ENCODE measurements at regions not wholly inside any gene's neighbourhood (a gene's known extent, or its start where the extent isn't known, plus 50 kb on each side); places are given as distances from the start of the nearest gene placed in this dataset.

DNA sequence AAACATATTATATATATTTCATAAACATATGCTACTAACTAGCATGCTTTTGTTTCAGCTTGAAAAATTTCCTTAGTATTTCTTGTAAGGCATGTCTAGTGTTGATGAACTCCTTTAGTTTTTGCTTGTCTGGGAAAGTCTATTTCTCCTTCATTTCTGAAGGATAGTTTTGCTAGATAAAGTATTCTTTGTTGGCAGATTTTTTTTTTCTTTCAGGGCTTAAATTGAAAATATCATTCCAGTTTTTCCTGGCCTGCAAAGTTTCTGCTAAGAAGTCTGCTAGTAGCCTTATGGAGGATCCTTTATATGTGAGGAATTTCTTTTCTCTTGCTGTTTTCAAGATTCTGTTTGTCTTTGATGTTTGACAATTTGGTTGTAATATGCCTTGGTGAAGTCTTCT lies 183.5 kb downstream of the SLC4A3 start:
- DNase-seq (ENCODE audit: low spot score) = no peak
- TF ChIP-seq, protein P1, sequence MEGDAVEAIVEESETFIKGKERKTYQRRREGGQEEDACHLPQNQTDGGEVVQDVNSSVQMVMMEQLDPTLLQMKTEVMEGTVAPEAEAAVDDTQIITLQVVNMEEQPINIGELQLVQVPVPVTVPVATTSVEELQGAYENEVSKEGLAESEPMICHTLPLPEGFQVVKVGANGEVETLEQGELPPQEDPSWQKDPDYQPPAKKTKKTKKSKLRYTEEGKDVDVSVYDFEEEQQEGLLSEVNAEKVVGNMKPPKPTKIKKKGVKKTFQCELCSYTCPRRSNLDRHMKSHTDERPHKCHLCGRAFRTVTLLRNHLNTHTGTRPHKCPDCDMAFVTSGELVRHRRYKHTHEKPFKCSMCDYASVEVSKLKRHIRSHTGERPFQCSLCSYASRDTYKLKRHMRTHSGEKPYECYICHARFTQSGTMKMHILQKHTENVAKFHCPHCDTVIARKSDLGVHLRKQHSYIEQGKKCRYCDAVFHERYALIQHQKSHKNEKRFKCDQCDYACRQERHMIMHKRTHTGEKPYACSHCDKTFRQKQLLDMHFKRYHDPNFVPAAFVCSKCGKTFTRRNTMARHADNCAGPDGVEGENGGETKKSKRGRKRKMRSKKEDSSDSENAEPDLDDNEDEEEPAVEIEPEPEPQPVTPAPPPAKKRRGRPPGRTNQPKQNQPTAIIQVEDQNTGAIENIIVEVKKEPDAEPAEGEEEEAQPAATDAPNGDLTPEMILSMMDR (IDR thresholded peaks at IDR 0.05) = no peak
- Histone ChIP-seq H3K27ac (no peak overlapping the region), H3K4me3 (no peak overlapping the region)

GRCh38 chr2:219812672-219813071 lies 185.2 kb downstream of the SLC4A3 start:
- TF ChIP-seq, protein P1 (IDR thresholded peaks at IDR 0.05) = no peak
- H3K4me3 ChIP-seq = no peak overlapping the region
- no peak for DNase-seq (ENCODE audit: low spot score)
- no peak overlapping the region for H3K27ac ChIP-seq

DNA sequence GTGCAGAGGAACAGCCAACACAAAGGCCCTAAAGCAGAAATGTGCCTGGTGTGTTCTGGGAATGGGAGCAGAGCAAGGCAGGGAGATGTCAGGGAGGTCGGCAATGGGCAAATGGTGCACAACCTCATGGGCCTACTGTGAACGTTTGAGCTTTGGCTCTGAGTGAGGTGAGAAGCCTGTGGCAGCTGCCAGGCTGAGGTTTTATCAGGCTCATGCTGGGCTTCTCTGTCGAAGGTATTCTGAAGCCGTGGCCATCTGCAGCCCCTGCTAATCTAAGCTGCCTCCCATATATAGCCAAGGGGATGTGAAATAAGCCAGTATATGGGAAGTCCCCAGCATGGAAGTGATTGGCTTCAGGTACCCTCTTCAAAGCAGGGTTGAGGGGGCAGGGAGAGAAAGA lies 193.3 kb downstream of the SLC4A3 start:
- H3K27ac ChIP-seq = no peak overlapping the region
- H3K4me3 ChIP-seq = no peak overlapping the region
- TF ChIP-seq, protein P1 (IDR thresholded peaks at IDR 0.05) = no peak
- DNase-seq (ENCODE audit: low spot score) = no peak

- Histone ChIP-seq H3K4me3 (no peak overlapping the region), H3K27ac (no peak overlapping the region)
- DNase-seq (ENCODE audit: low spot score) = no peak
- TF ChIP-seq, protein P1 (IDR thresholded peaks at IDR 0.05) = no peak
Measured at GRCh38 chr2:219823574-219823973, 196.1 kb downstream of the SLC4A3 start.

DNA sequence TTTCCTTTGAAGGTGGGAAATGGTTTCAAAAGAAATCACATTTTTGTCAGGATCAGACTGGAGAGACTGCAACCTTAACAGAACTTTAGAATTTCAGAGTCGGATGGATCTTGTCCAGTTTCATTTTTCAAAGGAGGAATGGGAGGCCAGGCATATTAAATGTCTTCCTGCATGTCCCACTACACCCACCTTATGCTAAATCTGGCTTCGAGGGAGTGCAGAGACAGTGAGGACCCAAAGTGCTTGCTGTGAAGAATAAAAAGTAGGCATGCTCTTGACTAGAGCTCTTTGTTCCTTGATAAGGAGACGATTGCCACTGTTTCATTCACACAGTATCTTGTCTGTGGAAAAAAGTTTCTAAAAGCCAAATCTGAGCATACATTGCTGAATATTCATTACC lies 197.6 kb downstream of the SLC4A3 start:
- TF ChIP-seq, protein P1 (IDR thresholded peaks at IDR 0.05) = no peak
- no peak for DNase-seq (ENCODE audit: low spot score)
- no peak overlapping the region for H3K4me3 ChIP-seq
- H3K27ac ChIP-seq = no peak overlapping the region

DNA sequence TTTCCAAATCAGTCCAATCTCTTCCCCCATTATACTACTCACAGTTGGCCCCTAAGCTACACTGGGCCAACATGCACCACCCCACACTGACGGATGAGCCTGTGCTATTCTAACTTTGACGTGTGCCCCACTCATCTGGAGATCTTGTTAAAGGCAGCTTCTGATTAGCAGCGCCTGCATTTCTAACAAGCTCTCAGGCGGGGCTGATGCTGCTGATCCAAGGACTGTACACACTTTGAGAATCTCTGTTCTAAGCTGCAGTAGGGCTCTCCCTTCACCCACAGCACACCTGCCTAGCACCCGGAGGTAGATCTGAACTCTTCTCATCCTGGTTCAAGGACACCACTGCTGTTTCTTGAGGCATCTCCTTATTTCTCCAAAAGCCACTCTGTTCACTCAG lies 200.7 kb downstream of the SLC4A3 start:
- Histone ChIP-seq H3K27ac (no peak overlapping the region), H3K4me3 (no peak overlapping the region)
- no peak for DNase-seq (ENCODE audit: low spot score)
- TF ChIP-seq, protein P1 (IDR thresholded peaks at IDR 0.05) = no peak

DNA sequence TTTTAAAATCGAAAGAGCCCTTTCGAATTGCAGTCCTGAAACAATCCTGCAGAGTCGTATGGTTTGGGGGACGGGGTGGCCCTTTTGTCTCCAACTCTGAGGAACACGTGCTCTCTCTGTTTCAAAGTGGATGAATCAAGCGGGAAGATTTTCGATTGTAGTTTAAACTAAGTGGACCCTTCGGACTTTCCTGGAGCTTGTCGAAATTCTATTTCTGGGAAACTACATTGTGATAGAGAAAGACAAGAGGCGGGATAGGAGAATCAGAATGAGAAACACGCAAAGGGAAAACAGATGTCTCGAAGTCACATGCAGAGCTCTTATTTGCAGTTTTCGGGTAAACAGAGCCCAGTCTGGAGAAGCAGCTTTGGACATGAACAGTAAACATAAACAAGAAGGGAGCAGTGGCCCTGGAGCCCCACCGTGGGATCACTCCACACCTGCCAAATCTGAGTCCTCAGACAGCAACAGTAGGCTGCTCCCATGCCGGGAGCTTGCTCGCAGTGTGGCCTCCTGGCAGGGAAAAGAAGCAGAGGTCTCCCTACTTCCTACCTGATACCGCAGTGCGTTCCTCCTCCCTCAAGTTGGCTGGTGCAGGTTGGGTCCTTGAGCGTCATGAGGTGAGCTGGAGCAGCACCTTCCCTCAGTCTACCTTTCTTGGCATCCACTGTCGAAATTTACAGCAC lies 202.4 kb downstream of the SLC4A3 start:
- TF ChIP-seq, protein P1 (IDR thresholded peaks at IDR 0.05) = no peak
- Histone ChIP-seq H3K27ac (no peak overlapping the region), H3K4me3 (no peak overlapping the region)
- DNase-seq (ENCODE audit: low spot score) = no peak
